GM12878 (cell line): ENCODE measurements at regions not wholly inside any gene's neighbourhood (a gene's known extent, or its start where the extent isn't known, plus 50 kb on each side); places are given as distances from the start of the nearest gene placed in this dataset.

Source experiments
- ATAC-seq: fragments of 200-7000 bp; cut with Tn5 transposase; 3 replicates; pipeline ENCODE4 v1.9.1; 2020; ENCODE audit warnings: mild to moderate bottlenecking, moderate library complexity
- BruUV-seq: library from RNA; stranded (reverse); fragments of 400-500 nt; replicated peaks from 2 replicates; lab custom pipeline; 2021; lab: Mats Ljungman, UMichigan
- CTCF ChIA-PET: fragments of 300-600 bp; sonication (Branson Sonifier 250); formaldehyde crosslinking; extraction: SDS; loops from one replicate; lab custom pipeline; 2021; ENCODE audit warnings: inconsistent platforms; lab: Yijun Ruan, JAX
- POLR2A ChIA-PET: fragments of 350-600 bp; formaldehyde crosslinking; extraction: SDS; loops from one replicate; lab custom pipeline; 2021; ENCODE audit warnings: inconsistent platforms; lab: Charles Lee
- RAD21 ChIA-PET: fragments of 300-600 bp; sonication (Branson Sonifier 250); formaldehyde crosslinking; loops from one replicate; lab custom pipeline; 2023; ENCODE audit warnings: antibody characterized with exemption; ENCODE audit not compliant: unreplicated experiment; lab: Charles Lee
- SMC1A ChIA-PET: fragments of 300-600 bp; sonication (Branson Sonifier 250); formaldehyde crosslinking; loops from one replicate; lab custom pipeline; 2023; ENCODE audit not compliant: unreplicated experiment, uncharacterized antibody; lab: Charles Lee
- DNase-seq: peaks from one replicate; pipeline ENCODE4 v3.0.0-alpha.2; 2011; ENCODE audit warnings: low read depth, low spot score
- FAIRE-seq: peaks from 3 replicates; lab custom pipeline; 2011; peaks lifted over from hg19 to GRCh38; lab: Jason Lieb, UNC
- H2AFZ ChIP-seq: 2 replicates; pipeline ENCODE4 v1.6.0; 2011; ENCODE audit warnings: low read depth, low read length, control low read depth; ENCODE audit not compliant: control insufficient read depth
- H3K27ac ChIP-seq: 2 replicates; pipeline ENCODE4 v1.5.1; 2011; ENCODE audit warnings: control low read depth; ENCODE audit not compliant: control insufficient read depth, insufficient read depth
- H3K27me3 ChIP-seq, 2 experiments: replicated peaks in 1 of 2; 2 replicates each; pipeline versions ENCODE4 v1.6.0 to v1.6.1; 2011; ENCODE audit warnings: low read length in 1 of 2; ENCODE audit not compliant: control insufficient read depth in 2 of 2, insufficient read depth in 2 of 2
- H3K36me3 ChIP-seq, 2 experiments: 2 replicates each; pipeline ENCODE4 v1.5.1; 2011; ENCODE audit warnings: low read length in 1 of 2; ENCODE audit not compliant: control insufficient read depth in 2 of 2, insufficient read depth in 2 of 2
- H3K4me1 ChIP-seq: 2 replicates; pipeline ENCODE4 v1.6.1; 2011; ENCODE audit warnings: mild to moderate bottlenecking, low read length, moderate library complexity, mixed read lengths; ENCODE audit not compliant: control insufficient read depth, insufficient read depth
- H3K4me2 ChIP-seq: 2 replicates; pipeline ENCODE4 v1.6.0; 2011; ENCODE audit warnings: control low read depth; ENCODE audit not compliant: control insufficient read depth, insufficient read depth
- H3K4me3 ChIP-seq: fragments of 200-600 bp; sonication (generic); 2 replicates; pipeline ENCODE4 v1.5.1; 2016
- H3K79me2 ChIP-seq: 2 replicates; pipeline ENCODE4 v1.6.0; 2011; ENCODE audit warnings: low read length; ENCODE audit not compliant: control insufficient read depth, insufficient read depth
- H3K9ac ChIP-seq: 2 replicates; pipeline ENCODE4 v1.8.0; 2011; ENCODE audit warnings: low read length, control low read depth, mixed read lengths; ENCODE audit not compliant: control insufficient read depth, insufficient read depth
- H3K9me3 ChIP-seq: replicated peaks from 3 replicates; pipeline ENCODE4 v1.5.1; 2011; ENCODE audit warnings: mild to moderate bottlenecking, low read length; ENCODE audit not compliant: control insufficient read depth, insufficient read depth
- H4K20me1 ChIP-seq: 2 replicates; pipeline ENCODE4 v1.6.0; 2011; ENCODE audit not compliant: control insufficient read depth, insufficient read depth
- ATF7 ChIP-seq: fragments of 450-650 bp; IDR thresholded peaks from 2 replicates; pipeline ENCODE4 v1.6.1; 2016; ENCODE audit warnings: low read depth, mild to moderate bottlenecking
- BACH1 ChIP-seq: fragments of 450-650 bp; IDR thresholded peaks from 2 replicates; pipeline ENCODE4 v1.6.1; 2017; ENCODE audit warnings: mild to moderate bottlenecking, borderline replicate concordance
- BHLHE40 ChIP-seq, 2 experiments: fragments of 450-650 bp in 1 of 2; IDR thresholded peaks; 2 replicates each; pipeline ENCODE4 v1.6.1; 2011 to 2017; ENCODE audit warnings: low read depth in 2 of 2, borderline replicate concordance in 1 of 2, improper control_type of control experiment in 1 of 2, low read length in 1 of 2, mild to moderate bottlenecking in 1 of 2
- CEBPB ChIP-seq, 2 experiments: fragments of 150-350 bp in 1 of 2; IDR thresholded peaks; 2 replicates each; pipeline ENCODE4 v1.6.1; 2012 to 2014; ENCODE audit warnings: low read depth in 2 of 2, low read length in 2 of 2, borderline replicate concordance in 1 of 2, inconsistent platforms in 1 of 2
- DPF2 ChIP-seq: fragments of 450-650 bp; IDR thresholded peaks from 2 replicates; pipeline ENCODE4 v1.6.1; 2017; ENCODE audit warnings: mild to moderate bottlenecking
- HCFC1 ChIP-seq: fragments of 150-350 bp; IDR thresholded peaks from 2 replicates; pipeline ENCODE4 v1.6.1; 2014; ENCODE audit warnings: low read length
- PAX5 ChIP-seq: IDR thresholded peaks from 2 replicates; pipeline ENCODE4 v1.6.1; 2011; ENCODE audit warnings: low read depth, low read length, borderline replicate concordance
- PAX8 ChIP-seq: fragments of 450-650 bp; IDR thresholded peaks from 2 replicates; pipeline ENCODE4 v1.6.1; 2017; ENCODE audit warnings: mild to moderate bottlenecking, moderate library complexity
- RB1 ChIP-seq: fragments of 450-650 bp; formaldehyde crosslinking; IDR thresholded peaks from 2 replicates; pipeline ENCODE4 v1.6.1; 2017; ENCODE audit warnings: mild to moderate bottlenecking, borderline replicate concordance
- RCOR1 ChIP-seq: conservative IDR thresholded peaks from 2 replicates; pipeline ENCODE4 v1.6.1; 2012; ENCODE audit warnings: low read depth, low read length, improper control_type of control experiment
- RFX5 ChIP-seq: IDR thresholded peaks from 2 replicates; pipeline ENCODE4 v1.6.1; 2011; ENCODE audit warnings: low read depth, low read length, improper control_type of control experiment
- TBL1XR1 ChIP-seq: IDR thresholded peaks from 2 replicates; pipeline ENCODE4 v1.6.1; 2012; ENCODE audit warnings: low read depth, low read length, improper control_type of control experiment
- TCF12 ChIP-seq: IDR thresholded peaks from 2 replicates; pipeline ENCODE4 v1.6.1; 2011; ENCODE audit warnings: low read depth, mild to moderate bottlenecking, low read length
- ZNF207 ChIP-seq: fragments of 450-650 bp; IDR thresholded peaks from 2 replicates; pipeline ENCODE4 v1.6.1; 2014; ENCODE audit warnings: antibody characterized with exemption, mild to moderate bottlenecking, borderline replicate concordance
- ZNF274 ChIP-seq: IDR thresholded peaks from one replicate; pipeline ENCODE4 v1.8.0; 2011; ENCODE audit not compliant: insufficient read length, insufficient read depth
- in situ Hi-C: fragments of 300-500 bp; cut with MboI; formaldehyde crosslinking; loops from 9 replicates; pipeline ENCODE4 v1.14.3; 2018; ENCODE audit warnings: mixed read lengths
- intact Hi-C: fragments of 100-400 bp; cut with micrococcal nuclease; formaldehyde crosslinking; loops from one replicate; pipeline ENCODE4 v1.14.2; 2022; ENCODE audit not compliant: unreplicated experiment
- TF ChIP-seq, protein P1 (sequence below): fragments of 450-650 bp; IDR thresholded peaks from 2 replicates; pipeline ENCODE4 v1.6.1; 2016; ENCODE audit warnings: mild to moderate bottlenecking
- TF ChIP-seq, protein P2 (sequence below): fragments of 450-650 bp; IDR thresholded peaks from 2 replicates; pipeline ENCODE4 v1.6.1; 2014; ENCODE audit warnings: mild to moderate bottlenecking
- TF ChIP-seq, protein P3 (sequence below): fragments of 450-650 bp; IDR thresholded peaks from 2 replicates; pipeline ENCODE4 v1.6.1; 2017; ENCODE audit warnings: low read depth, mild to moderate bottlenecking, moderate library complexity
- TF ChIP-seq, protein P4 (sequence below): fragments of 450-650 bp; IDR thresholded peaks from 2 replicates; pipeline ENCODE4 v1.6.1; 2017; ENCODE audit warnings: mild to moderate bottlenecking

DNA sequence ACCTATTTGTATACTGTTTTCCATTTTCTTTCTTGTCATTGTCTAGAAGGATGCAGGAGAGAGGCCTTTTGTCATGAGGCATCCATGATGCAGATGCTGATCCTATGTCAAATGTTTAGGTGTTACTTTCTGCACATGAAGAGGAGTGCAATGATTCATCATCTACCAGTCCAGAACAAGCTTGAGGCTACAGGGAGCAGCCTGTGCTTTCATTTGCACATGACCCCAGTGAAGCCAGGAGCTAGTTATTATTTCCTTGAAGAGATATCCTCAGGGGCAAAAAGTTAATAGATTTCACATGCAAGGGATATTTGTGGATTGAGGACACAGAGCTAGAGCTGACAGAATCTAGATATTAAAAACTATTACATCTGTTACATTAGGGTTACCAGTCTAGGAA, 204.4 kb upstream of the TGFBR2 start:
- CTCF ChIA-PET = no interaction called here
- RAD21 ChIA-PET = no interaction called here
- no peak overlapping the region for H3K9ac ChIP-seq

More for the DNA sequence above, 204.4 kb upstream of the TGFBR2 start:
- Histone ChIP-seq H4K20me1 (no peaks in the 10 kb centered on the region), H3K4me1 (no peaks in the 10 kb centered on the region), H3K4me2 (no peak overlapping the region), H3K4me3 (no peak overlapping the region), H3K9me3 (no peaks in the 10 kb centered on the region), H3K36me3 (no peaks in the 10 kb centered on the region), H2AFZ (no peak overlapping the region), H3K79me2 (no peaks in the 10 kb centered on the region), H3K27me3 (no peaks in the 10 kb centered on the region; a peak in 1 of 4 replicates), H3K27ac (no peak overlapping the region)
- ChIA-PET SMC1A (no interaction called here), POLR2A (no interaction called here)
- ATAC-seq = no peak
- intact Hi-C loops = no loop called here
- no peak for DNase-seq
- no TSS peak for BruUV-seq
- peak; percentile 52 for FAIRE-seq
- no peak for TF ChIP-seq PAX5
- TF ChIP-seq, protein P1, sequence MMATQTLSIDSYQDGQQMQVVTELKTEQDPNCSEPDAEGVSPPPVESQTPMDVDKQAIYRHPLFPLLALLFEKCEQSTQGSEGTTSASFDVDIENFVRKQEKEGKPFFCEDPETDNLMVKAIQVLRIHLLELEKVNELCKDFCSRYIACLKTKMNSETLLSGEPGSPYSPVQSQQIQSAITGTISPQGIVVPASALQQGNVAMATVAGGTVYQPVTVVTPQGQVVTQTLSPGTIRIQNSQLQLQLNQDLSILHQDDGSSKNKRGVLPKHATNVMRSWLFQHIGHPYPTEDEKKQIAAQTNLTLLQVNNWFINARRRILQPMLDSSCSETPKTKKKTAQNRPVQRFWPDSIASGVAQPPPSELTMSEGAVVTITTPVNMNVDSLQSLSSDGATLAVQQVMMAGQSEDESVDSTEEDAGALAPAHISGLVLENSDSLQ = no peak
- TF ChIP-seq TCF12 = no peak
- TF ChIP-seq, protein P2, sequence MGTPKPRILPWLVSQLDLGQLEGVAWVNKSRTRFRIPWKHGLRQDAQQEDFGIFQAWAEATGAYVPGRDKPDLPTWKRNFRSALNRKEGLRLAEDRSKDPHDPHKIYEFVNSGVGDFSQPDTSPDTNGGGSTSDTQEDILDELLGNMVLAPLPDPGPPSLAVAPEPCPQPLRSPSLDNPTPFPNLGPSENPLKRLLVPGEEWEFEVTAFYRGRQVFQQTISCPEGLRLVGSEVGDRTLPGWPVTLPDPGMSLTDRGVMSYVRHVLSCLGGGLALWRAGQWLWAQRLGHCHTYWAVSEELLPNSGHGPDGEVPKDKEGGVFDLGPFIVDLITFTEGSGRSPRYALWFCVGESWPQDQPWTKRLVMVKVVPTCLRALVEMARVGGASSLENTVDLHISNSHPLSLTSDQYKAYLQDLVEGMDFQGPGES = no peak
- no peak for TF ChIP-seq DPF2
- no peak for TF ChIP-seq HCFC1
- no peak for TF ChIP-seq RFX5
- no peak for TF ChIP-seq CEBPB (IDR thresholded peaks at IDR 0.05; ENCODE audit: borderline replicate concordance in 1 of 2, low read depth in 2 of 2, low read length in 2 of 2)
- TF ChIP-seq, protein P3, sequence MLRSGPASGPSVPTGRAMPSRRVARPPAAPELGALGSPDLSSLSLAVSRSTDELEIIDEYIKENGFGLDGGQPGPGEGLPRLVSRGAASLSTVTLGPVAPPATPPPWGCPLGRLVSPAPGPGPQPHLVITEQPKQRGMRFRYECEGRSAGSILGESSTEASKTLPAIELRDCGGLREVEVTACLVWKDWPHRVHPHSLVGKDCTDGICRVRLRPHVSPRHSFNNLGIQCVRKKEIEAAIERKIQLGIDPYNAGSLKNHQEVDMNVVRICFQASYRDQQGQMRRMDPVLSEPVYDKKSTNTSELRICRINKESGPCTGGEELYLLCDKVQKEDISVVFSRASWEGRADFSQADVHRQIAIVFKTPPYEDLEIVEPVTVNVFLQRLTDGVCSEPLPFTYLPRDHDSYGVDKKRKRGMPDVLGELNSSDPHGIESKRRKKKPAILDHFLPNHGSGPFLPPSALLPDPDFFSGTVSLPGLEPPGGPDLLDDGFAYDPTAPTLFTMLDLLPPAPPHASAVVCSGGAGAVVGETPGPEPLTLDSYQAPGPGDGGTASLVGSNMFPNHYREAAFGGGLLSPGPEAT = no peak
- TF ChIP-seq PAX8 = no peak
- TF ChIP-seq TBL1XR1 = no peak
- no peak for TF ChIP-seq BACH1
- TF ChIP-seq ZNF207 = no peak
- TF ChIP-seq RCOR1 = no peak
- no peak for TF ChIP-seq BHLHE40 (IDR thresholded peaks at IDR 0.05; ENCODE audit: borderline replicate concordance in 1 of 2, low read depth in 2 of 2, low read length in 1 of 2)
- TF ChIP-seq RB1 = no peak
- no peak for TF ChIP-seq ZNF274
- TF ChIP-seq, protein P4, sequence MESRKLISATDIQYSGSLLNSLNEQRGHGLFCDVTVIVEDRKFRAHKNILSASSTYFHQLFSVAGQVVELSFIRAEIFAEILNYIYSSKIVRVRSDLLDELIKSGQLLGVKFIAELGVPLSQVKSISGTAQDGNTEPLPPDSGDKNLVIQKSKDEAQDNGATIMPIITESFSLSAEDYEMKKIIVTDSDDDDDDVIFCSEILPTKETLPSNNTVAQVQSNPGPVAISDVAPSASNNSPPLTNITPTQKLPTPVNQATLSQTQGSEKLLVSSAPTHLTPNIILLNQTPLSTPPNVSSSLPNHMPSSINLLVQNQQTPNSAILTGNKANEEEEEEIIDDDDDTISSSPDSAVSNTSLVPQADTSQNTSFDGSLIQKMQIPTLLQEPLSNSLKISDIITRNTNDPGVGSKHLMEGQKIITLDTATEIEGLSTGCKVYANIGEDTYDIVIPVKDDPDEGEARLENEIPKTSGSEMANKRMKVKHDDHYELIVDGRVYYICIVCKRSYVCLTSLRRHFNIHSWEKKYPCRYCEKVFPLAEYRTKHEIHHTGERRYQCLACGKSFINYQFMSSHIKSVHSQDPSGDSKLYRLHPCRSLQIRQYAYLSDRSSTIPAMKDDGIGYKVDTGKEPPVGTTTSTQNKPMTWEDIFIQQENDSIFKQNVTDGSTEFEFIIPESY = no peak
- TF ChIP-seq ATF7 = no peak
- TF ChIP-seq, all 136 proteins: peak for 0
- in situ Hi-C loops = no loop called here
